ENCODE measurements at regions not wholly inside any gene's neighbourhood (a gene's known extent, or its start where the extent isn't known, plus 50 kb on each side); places are given as distances from the start of the nearest gene placed in this dataset.

GRCh38 chrX:17262123-17262522 is 112.9 kb upstream of the NHS start:
- H3K4me3 ChIP-seq (ENCODE audit: low read depth, low read length) = no peak overlapping the region

GRCh38 chrX:17266136-17266535 is 108.9 kb upstream of the NHS start:
- TF ChIP-seq CTCF (IDR thresholded peaks at IDR 0.05; ENCODE audit: insufficient read depth, low read length, missing control alignments) = no peak
- no peak overlapping the region for H3K4me3 ChIP-seq (ENCODE audit: low read depth, low read length)
- no peak for DNase-seq (ENCODE audit: low read depth, low spot score)
- CTCF ChIA-PET = no interaction called here
- POLR2A ChIA-PET = no interaction called here

More at GRCh38 chrX:17262123-17262522, 112.9 kb upstream of the NHS start:
- no peak for TF ChIP-seq CTCF (IDR thresholded peaks at IDR 0.05; ENCODE audit: insufficient read depth, low read length, missing control alignments)
- no peak for DNase-seq (ENCODE audit: low read depth, low spot score)
- ChIA-PET CTCF (interaction anchor here (1.0 kb wide), 1 partner anchor 19 kb away, joined by 3 read pairs; no protein-coding TSS in a partner anchor), POLR2A (no interaction called here)

- CTCF ChIA-PET = interaction anchor here (0.9 kb wide), 1 partner anchor 313 kb away, joined by 3 read pairs; no protein-coding TSS in a partner anchor
- POLR2A ChIA-PET = no interaction called here
Observed at GRCh38 chrX:17278961-17279360, 96.0 kb upstream of the NHS start.

GRCh38 chrX:17285983-17286382 is 89.0 kb upstream of the NHS start:
- TF ChIP-seq CTCF (IDR thresholded peaks at IDR 0.05; ENCODE audit: insufficient read depth, low read length, missing control alignments) = no peak
- CTCF ChIA-PET = no interaction called here
- no peak for DNase-seq (ENCODE audit: low read depth, low spot score)
- no peak overlapping the region for H3K4me3 ChIP-seq (ENCODE audit: low read depth, low read length)
- POLR2A ChIA-PET = no interaction called here

More at GRCh38 chrX:17278961-17279360, 96.0 kb upstream of the NHS start:
- H3K4me3 ChIP-seq (ENCODE audit: low read depth, low read length) = no peak overlapping the region
- no peak for DNase-seq (ENCODE audit: low read depth, low spot score)
- no peak for TF ChIP-seq CTCF (IDR thresholded peaks at IDR 0.05; ENCODE audit: insufficient read depth, low read length, missing control alignments)

- no peak for DNase-seq (ENCODE audit: low read depth, low spot score)
- no peak overlapping the region for H3K4me3 ChIP-seq (ENCODE audit: low read depth, low read length)
- ChIA-PET CTCF (no interaction called here), POLR2A (no interaction called here)
- no peak for TF ChIP-seq CTCF (IDR thresholded peaks at IDR 0.05; ENCODE audit: insufficient read depth, low read length, missing control alignments)
Observed at GRCh38 chrX:17291171-17291900, 83.7 kb upstream of the NHS start.

- CTCF ChIA-PET = no interaction called here
- H3K4me3 ChIP-seq (ENCODE audit: low read depth, low read length) = no peak overlapping the region
- POLR2A ChIA-PET = no interaction called here
- no peak for DNase-seq (ENCODE audit: low read depth, low spot score)
- TF ChIP-seq CTCF (IDR thresholded peaks at IDR 0.05; ENCODE audit: insufficient read depth, low read length, missing control alignments) = no peak
Observed at GRCh38 chrX:17292111-17292527, 82.9 kb upstream of the NHS start.

Data from AG04449 (cell line).